GM21825 (cell line): ENCODE measurements at regions not wholly inside any gene's neighbourhood (a gene's known extent, or its start where the extent isn't known, plus 50 kb on each side); places are given as distances from the start of the nearest gene placed in this dataset.

Experiments used
- ATAC-seq: cut with Tn5 transposase; IDR thresholded peaks from one replicate; pipeline ENCODE4 v1.9.1; 2021; ENCODE audit warnings: mild to moderate bottlenecking, moderate library complexity; ENCODE audit not compliant: unreplicated experiment

GRCh38 chr4:30429813-30430761 is 290.1 kb upstream of the PCDH7 start:
- ATAC-seq: no peak

GRCh38 chr4:30434656-30435055 is 285.5 kb upstream of the PCDH7 start:
- no peak for ATAC-seq

- ATAC-seq: no peak
Observed at GRCh38 chr4:30436394-30436793, 283.8 kb upstream of the PCDH7 start.

GRCh38 chr4:30437316-30437715 is 282.9 kb upstream of the PCDH7 start:
- no peak for ATAC-seq

GRCh38 chr4:30443289-30443688 is 276.9 kb upstream of the PCDH7 start:
- no peak for ATAC-seq

- no peak for ATAC-seq
Observed at GRCh38 chr4:30450474-30450873, 269.7 kb upstream of the PCDH7 start.

GRCh38 chr4:30454504-30454903 is 265.7 kb upstream of the PCDH7 start:
- ATAC-seq: no peak

- ATAC-seq: no peak
Observed at GRCh38 chr4:30456716-30457115, 263.5 kb upstream of the PCDH7 start.

GRCh38 chr4:30460818-30461217 is 259.4 kb upstream of the PCDH7 start:
- no peak for ATAC-seq

- no peak for ATAC-seq
Observed at GRCh38 chr4:30461218-30461617, 259.0 kb upstream of the PCDH7 start.

GRCh38 chr4:30462445-30463090 is 257.6 kb upstream of the PCDH7 start:
- no peak for ATAC-seq

GRCh38 chr4:30471861-30472260 is 248.3 kb upstream of the PCDH7 start:
- ATAC-seq: no peak

- no peak for ATAC-seq
Observed at GRCh38 chr4:30473225-30473624, 246.9 kb upstream of the PCDH7 start.

GRCh38 chr4:30495251-30495650 is 224.9 kb upstream of the PCDH7 start:
- ATAC-seq: no peak

- ATAC-seq: no peak
Observed at GRCh38 chr4:30495651-30496310, 224.4 kb upstream of the PCDH7 start.

GRCh38 chr4:30511751-30512150 is 208.4 kb upstream of the PCDH7 start:
- ATAC-seq: no peak

- ATAC-seq: no peak
Observed at GRCh38 chr4:30518211-30518610, 202.0 kb upstream of the PCDH7 start.

- ATAC-seq: no peak
Observed at GRCh38 chr4:30525662-30526315, 194.4 kb upstream of the PCDH7 start.

- ATAC-seq: no peak
Observed at GRCh38 chr4:30535255-30535654, 184.9 kb upstream of the PCDH7 start.

GRCh38 chr4:30536231-30536630 is 183.9 kb upstream of the PCDH7 start:
- ATAC-seq: no peak

- ATAC-seq: no peak
Observed at GRCh38 chr4:30537456-30537855, 182.7 kb upstream of the PCDH7 start.
